ENCODE measurements at regions not wholly inside any gene's neighbourhood (a gene's known extent, or its start where the extent isn't known, plus 50 kb on each side); places are given as distances from the start of the nearest gene placed in this dataset.

- DNase-seq = no peak
Measured at GRCh38 chr1:93744299-93744988, 62.8 kb upstream of the BCAR3 start.

- DNase-seq = no peak
Measured at GRCh38 chr1:93743465-93743864, 61.8 kb upstream of the BCAR3 start.

- peak; percentile 69 for DNase-seq
Measured at GRCh38 chr1:93740601-93741031, 59.0 kb upstream of the BCAR3 start.

GRCh38 chr1:93740157-93740556 lies 58.5 kb upstream of the BCAR3 start:
- no peak for DNase-seq

GRCh38 chr1:93739472-93739871 lies 57.8 kb upstream of the BCAR3 start:
- DNase-seq = no peak

- DNase-seq = no peak
Measured at GRCh38 chr1:93738926-93739325, 57.3 kb upstream of the BCAR3 start.

- DNase-seq = no peak
Measured at GRCh38 chr1:93738075-93738622, 56.5 kb upstream of the BCAR3 start.

GRCh38 chr1:93735722-93736121 lies 54.1 kb upstream of the BCAR3 start:
- DNase-seq = no peak

- no peak for DNase-seq
Measured at GRCh38 chr1:93734999-93735398, 53.4 kb upstream of the BCAR3 start.

GRCh38 chr1:93733340-93733739 lies 51.7 kb upstream of the BCAR3 start:
- DNase-seq = no peak

- DNase-seq = no peak
Measured at GRCh38 chr1:93732514-93732913, 50.9 kb upstream of the BCAR3 start.
